Vagina (tissue), 2 donors: ENCODE measurements at regions not wholly inside any gene's neighbourhood (a gene's known extent, or its start where the extent isn't known, plus 50 kb on each side); places are given as distances from the start of the nearest gene placed in this dataset.

Experiments
- DNase-seq, 2 donors: peaks; one replicate each; pipeline ENCODE4 v3.0.0-alpha.2; 2017; ENCODE audit errors: extremely low spot score in 2 of 2
- H3K27ac ChIP-seq: fragments of 200-600 bp; sonication (generic); one replicate; pipeline ENCODE4 v1.5.1; 2019
- H3K27me3 ChIP-seq: fragments of 200-600 bp; sonication (generic); one replicate; pipeline ENCODE4 v1.5.1; 2019
- H3K36me3 ChIP-seq, 2 donors: fragments of 200-600 bp; sonication (generic); one replicate each; pipeline ENCODE4 v1.5.1; 2017 to 2019
- H3K4me1 ChIP-seq: fragments of 200-600 bp; sonication (generic); one replicate; pipeline ENCODE4 v1.5.1; 2019
- H3K4me3 ChIP-seq, 2 donors: fragments of 200-600 bp; sonication (generic); 1 replicate in 1 of 2; 2 replicates in 1 of 2; pipeline ENCODE4 v1.5.1; 2016 to 2019
- H3K9me3 ChIP-seq: fragments of 200-600 bp; sonication (generic); one replicate; pipeline ENCODE4 v1.5.1; 2019
- CTCF ChIP-seq, 3 experiments: fragments of 450-650 bp in 2 of 3; fragments of 200-600 bp in 1 of 3; sonication (generic) in 1 of 3; IDR thresholded peaks; one replicate each; pipeline ENCODE4 v1.5.1; 2017 to 2019; ENCODE audit warnings: antibody characterized with exemption in 3 of 3, mild to moderate bottlenecking in 2 of 3, moderate library complexity in 2 of 3
- POLR2A ChIP-seq, 2 donors: fragments of 450-650 bp; IDR thresholded peaks; one replicate each; pipeline ENCODE4 v1.6.1; 2017; ENCODE audit warnings: antibody characterized with exemption in 2 of 2, mild to moderate bottlenecking in 2 of 2, moderate library complexity in 2 of 2
- POLR2AphosphoS5 ChIP-seq, 2 donors: sonication (generic); formaldehyde crosslinking; IDR thresholded peaks; one replicate each; pipeline ENCODE4 v1.9.0; 2017; ENCODE audit warnings: antibody characterized with exemption in 2 of 2, mild to moderate bottlenecking in 2 of 2, low read depth in 1 of 2; ENCODE audit not compliant: insufficient read depth in 1 of 2
- intact Hi-C: fragments of 100-400 bp; cut with DNase I; formaldehyde crosslinking; loops from one replicate; pipeline ENCODE4 v1.15.1; 2023

GRCh38 chr2:144708626-144709025 lies 188.7 kb upstream of the ZEB2 start:
- H3K4me3 ChIP-seq: no peak overlapping the region
- H3K36me3 ChIP-seq: no peaks in the 10 kb centered on the region
- no peaks in the 10 kb centered on the region for H3K27me3 ChIP-seq
- no peak for TF ChIP-seq POLR2AphosphoS5 (IDR thresholded peaks at IDR 0.05; ENCODE audit: insufficient read depth in 1 of 2, low read depth in 1 of 2)
- no peak for TF ChIP-seq CTCF (IDR thresholded peaks at IDR 0.05)
- TF ChIP-seq POLR2A (IDR thresholded peaks at IDR 0.05): no peak
- H3K9me3 ChIP-seq: no peaks in the 10 kb centered on the region
- no peak for DNase-seq
- no peak overlapping the region for H3K27ac ChIP-seq
- intact Hi-C loops: no loop called here
- peaks cover 8% of the 10 kb centered on the region for H3K4me1 ChIP-seq

- intact Hi-C loops: no loop called here
- H3K36me3 ChIP-seq: no peaks in the 10 kb centered on the region
- H3K4me1 ChIP-seq: peaks cover 7% of the 10 kb centered on the region
- no peaks in the 10 kb centered on the region for H3K9me3 ChIP-seq
- no peaks in the 10 kb centered on the region for H3K27me3 ChIP-seq
- H3K4me3 ChIP-seq: no peak overlapping the region
- H3K27ac ChIP-seq: no peak overlapping the region
- no peak for DNase-seq
- TF ChIP-seq POLR2AphosphoS5 (IDR thresholded peaks at IDR 0.05; ENCODE audit: insufficient read depth in 1 of 2, low read depth in 1 of 2) (no peak), CTCF (IDR thresholded peaks at IDR 0.05) (no peak)
Measured at GRCh38 chr2:144707736-144708326, 187.9 kb upstream of the ZEB2 start.

- no peak overlapping the region for H3K4me3 ChIP-seq
- no peaks in the 10 kb centered on the region for H3K4me1 ChIP-seq
- H3K27ac ChIP-seq: no peak overlapping the region
- H3K27me3 ChIP-seq: no peaks in the 10 kb centered on the region
- intact Hi-C loops: no loop called here
- H3K36me3 ChIP-seq: no peaks in the 10 kb centered on the region
- DNase-seq: no peak
- no peak for TF ChIP-seq POLR2A (IDR thresholded peaks at IDR 0.05)
- no peak for TF ChIP-seq POLR2AphosphoS5 (IDR thresholded peaks at IDR 0.05; ENCODE audit: insufficient read depth in 1 of 2, low read depth in 1 of 2)
- no peak for TF ChIP-seq CTCF (IDR thresholded peaks at IDR 0.05)
- H3K9me3 ChIP-seq: no peaks in the 10 kb centered on the region
Measured at GRCh38 chr2:144706647-144707046, 186.7 kb upstream of the ZEB2 start.

GRCh38 chr2:144705328-144706245 lies 185.7 kb upstream of the ZEB2 start:
- intact Hi-C loops: no loop called here
- no peaks in the 10 kb centered on the region for H3K27me3 ChIP-seq

More at GRCh38 chr2:144705328-144706245, 185.7 kb upstream of the ZEB2 start:
- Histone ChIP-seq H3K27ac (no peak overlapping the region), H3K36me3 (no peaks in the 10 kb centered on the region), H3K4me1 (no peaks in the 10 kb centered on the region), H3K4me3 (no peak overlapping the region), H3K9me3 (no peaks in the 10 kb centered on the region)
- DNase-seq: no peak
- no peak for TF ChIP-seq POLR2A (IDR thresholded peaks at IDR 0.05)
- no peak for TF ChIP-seq POLR2AphosphoS5 (IDR thresholded peaks at IDR 0.05; ENCODE audit: insufficient read depth in 1 of 2, low read depth in 1 of 2)
- no peak for TF ChIP-seq CTCF (IDR thresholded peaks at IDR 0.05)
